Superior temporal gyrus (tissue), 1 donor: ENCODE measurements at regions not wholly inside any gene's neighbourhood (a gene's known extent, or its start where the extent isn't known, plus 50 kb on each side); places are given as distances from the start of the nearest gene placed in this dataset.

Experiments
- DNase-seq: peaks from one replicate; pipeline ENCODE4 v3.0.0-alpha.2; 2016; ENCODE audit errors: extremely low spot score

GRCh38 chr13:73131247-73131646 is 72.4 kb downstream of the KLF5 start:
- DNase-seq: no peak

DNA sequence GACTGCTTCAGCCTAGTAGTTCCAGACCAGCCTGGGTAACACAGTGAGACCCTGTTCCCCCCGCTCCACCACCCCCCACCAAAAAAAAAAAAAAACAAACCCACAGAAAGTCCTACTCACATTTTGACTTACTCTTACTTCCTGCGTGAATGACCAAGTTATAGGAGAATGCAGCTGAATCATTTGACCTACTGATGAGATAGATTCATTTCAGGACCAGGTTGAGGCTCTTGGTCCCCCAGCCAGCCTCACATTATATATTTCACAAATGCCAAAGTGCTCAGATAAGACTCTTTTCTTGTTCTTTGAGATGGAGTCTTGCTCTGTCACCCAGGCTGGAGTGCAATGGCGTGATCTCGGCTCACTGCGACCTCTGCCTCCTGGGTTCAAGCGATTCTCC is 70.2 kb downstream of the KLF5 start:
- DNase-seq: no peak
